Chondrocyte (in vitro differentiated cells): ENCODE measurements at regions not wholly inside any gene's neighbourhood (a gene's known extent, or its start where the extent isn't known, plus 50 kb on each side); places are given as distances from the start of the nearest gene placed in this dataset.

ENCODE experiments used
- DNase-seq: peaks from one replicate; pipeline ENCODE4 v3.0.0; 2021; ENCODE audit warnings: mixed read lengths, low spot score
- H3K27ac Mint-ChIP-seq: one replicate; pipeline ENCODE4 v1.8.0; 2021; ENCODE audit warnings: mild to moderate bottlenecking, moderate library complexity, mixed read lengths; ENCODE audit not compliant: unreplicated experiment
- H3K27me3 Mint-ChIP-seq: 2 replicates; pipeline ENCODE4 v1.8.0; 2021; ENCODE audit warnings: low read depth, mixed read lengths
- H3K36me3 Mint-ChIP-seq: 2 replicates; pipeline ENCODE4 v1.8.0; 2021; ENCODE audit warnings: low read depth, mixed read lengths
- H3K4me1 Mint-ChIP-seq: 2 replicates; pipeline ENCODE4 v1.8.0; 2021; ENCODE audit warnings: low read depth, mild to moderate bottlenecking, mixed read lengths
- H3K4me3 Mint-ChIP-seq: one replicate; pipeline ENCODE4 v1.8.0; 2021; ENCODE audit warnings: mild to moderate bottlenecking, moderate library complexity, mixed read lengths; ENCODE audit not compliant: unreplicated experiment
- H3K9me3 Mint-ChIP-seq: 2 replicates; pipeline ENCODE4 v1.8.0; 2021; ENCODE audit warnings: low read depth, mixed read lengths
- TF ChIP-seq, protein P1 (sequence below): fragments of 200-600 bp; sonication (generic); IDR thresholded peaks from 2 replicates; pipeline ENCODE4 v1.5.0; 2021; ENCODE audit warnings: antibody characterized with exemption, mild to moderate bottlenecking, moderate library complexity

DNA sequence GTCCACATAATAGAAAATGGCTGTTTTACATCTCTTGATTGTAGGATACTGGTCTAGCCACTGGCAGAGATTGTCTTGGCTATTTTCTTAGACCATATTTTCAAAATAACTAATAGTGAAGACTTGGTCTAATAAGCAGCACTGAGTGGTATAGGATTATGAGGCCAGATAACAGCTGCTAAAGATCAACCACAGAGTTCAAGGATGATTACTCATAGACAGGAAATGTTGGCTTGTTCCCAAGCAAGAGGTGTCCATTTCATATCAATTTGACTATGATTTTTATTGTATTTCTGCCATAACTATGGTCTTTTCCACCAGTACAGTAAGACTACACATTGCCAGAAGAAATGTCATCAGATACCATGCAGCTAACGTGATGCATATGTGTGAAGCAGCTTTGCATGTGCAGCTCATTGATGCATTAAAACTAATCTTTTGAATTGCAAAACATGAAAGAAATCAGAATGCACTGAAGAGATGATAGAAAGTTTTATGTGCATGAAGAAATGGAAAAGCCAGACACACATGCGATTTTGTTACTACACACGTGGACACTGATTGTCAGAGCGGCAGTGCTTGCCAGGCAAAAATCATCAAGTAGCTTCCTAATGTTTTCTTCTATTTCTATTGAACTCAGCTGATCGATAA lies 693.3 kb downstream of the CDH11 start:
- Mint-ChIP-seq H3K4me1 (peaks cover 20% of the 10 kb centered on the region), H3K4me3 (no peak overlapping the region), H3K27me3 (no peaks in the 10 kb centered on the region), H3K9me3 (peaks cover 22% of the 10 kb centered on the region), H3K36me3 (peaks cover 16% of the 10 kb centered on the region), H3K27ac (peak overlapping the region; percentile 55)
- no peak for DNase-seq
- TF ChIP-seq, protein P1, sequence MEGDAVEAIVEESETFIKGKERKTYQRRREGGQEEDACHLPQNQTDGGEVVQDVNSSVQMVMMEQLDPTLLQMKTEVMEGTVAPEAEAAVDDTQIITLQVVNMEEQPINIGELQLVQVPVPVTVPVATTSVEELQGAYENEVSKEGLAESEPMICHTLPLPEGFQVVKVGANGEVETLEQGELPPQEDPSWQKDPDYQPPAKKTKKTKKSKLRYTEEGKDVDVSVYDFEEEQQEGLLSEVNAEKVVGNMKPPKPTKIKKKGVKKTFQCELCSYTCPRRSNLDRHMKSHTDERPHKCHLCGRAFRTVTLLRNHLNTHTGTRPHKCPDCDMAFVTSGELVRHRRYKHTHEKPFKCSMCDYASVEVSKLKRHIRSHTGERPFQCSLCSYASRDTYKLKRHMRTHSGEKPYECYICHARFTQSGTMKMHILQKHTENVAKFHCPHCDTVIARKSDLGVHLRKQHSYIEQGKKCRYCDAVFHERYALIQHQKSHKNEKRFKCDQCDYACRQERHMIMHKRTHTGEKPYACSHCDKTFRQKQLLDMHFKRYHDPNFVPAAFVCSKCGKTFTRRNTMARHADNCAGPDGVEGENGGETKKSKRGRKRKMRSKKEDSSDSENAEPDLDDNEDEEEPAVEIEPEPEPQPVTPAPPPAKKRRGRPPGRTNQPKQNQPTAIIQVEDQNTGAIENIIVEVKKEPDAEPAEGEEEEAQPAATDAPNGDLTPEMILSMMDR, result no peak

DNA sequence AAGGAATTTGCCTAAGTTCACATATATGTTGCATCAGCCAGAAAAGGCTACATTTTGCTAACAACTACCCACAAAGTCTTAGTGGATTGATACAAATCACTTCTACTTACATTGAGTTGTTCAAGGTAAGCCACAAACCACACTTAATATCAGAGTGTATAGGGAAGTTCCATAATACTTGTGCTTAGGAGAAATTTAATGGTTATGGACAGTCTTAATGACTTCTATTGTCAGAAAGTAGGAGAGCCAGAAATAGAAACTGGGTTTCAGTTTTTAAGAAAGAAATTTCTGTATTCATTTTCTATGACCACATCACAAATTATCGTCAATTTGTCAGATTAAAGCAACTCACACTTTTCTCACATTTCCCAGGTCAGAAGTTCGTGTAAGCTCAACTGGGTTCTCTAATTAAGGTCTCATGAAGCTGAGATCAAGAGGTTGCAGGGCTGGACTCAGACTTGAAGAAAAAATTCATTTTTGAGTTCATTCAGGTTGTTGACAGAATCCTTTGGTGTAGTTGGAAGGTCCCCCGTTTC lies 695.7 kb downstream of the CDH11 start:
- no peak for DNase-seq
- H3K4me3 Mint-ChIP-seq, result no peak overlapping the region
- no peaks in the 10 kb centered on the region for H3K36me3 Mint-ChIP-seq

DNA sequence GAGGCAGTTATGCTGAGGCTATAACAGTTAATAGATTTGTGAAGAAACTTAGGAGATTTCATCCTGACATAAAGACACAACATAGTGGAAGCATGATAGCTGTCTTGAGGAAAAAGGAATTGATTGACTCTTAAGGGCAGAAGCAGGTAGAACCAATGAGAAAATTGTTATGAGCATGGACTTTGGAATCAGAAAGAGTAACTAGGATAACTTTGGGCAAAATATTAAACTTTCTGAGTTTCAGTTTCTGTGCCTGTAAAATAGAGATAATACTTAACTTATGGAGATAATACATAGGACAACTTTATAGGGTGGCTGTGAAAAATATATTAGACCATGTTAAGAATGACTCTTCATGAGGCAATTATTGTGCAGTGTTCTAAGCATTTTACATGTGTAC lies 696.5 kb downstream of the CDH11 start:
- no peak overlapping the region for H3K4me3 Mint-ChIP-seq
- peaks cover 20% of the 10 kb centered on the region for H3K4me1 Mint-ChIP-seq
- peaks cover 2% of the 10 kb centered on the region for H3K9me3 Mint-ChIP-seq
- H3K36me3 Mint-ChIP-seq, result no peaks in the 10 kb centered on the region
- no peak for DNase-seq
- H3K27me3 Mint-ChIP-seq, result no peaks in the 10 kb centered on the region
- H3K27ac Mint-ChIP-seq, result no peak overlapping the region
- TF ChIP-seq, protein P1, result no peak

More for the DNA sequence above, 695.7 kb downstream of the CDH11 start:
- Mint-ChIP-seq H3K9me3 (peaks cover 2% of the 10 kb centered on the region), H3K4me1 (peaks cover 20% of the 10 kb centered on the region), H3K27ac (no peak overlapping the region), H3K27me3 (no peaks in the 10 kb centered on the region)
- TF ChIP-seq, protein P1, result no peak

DNA sequence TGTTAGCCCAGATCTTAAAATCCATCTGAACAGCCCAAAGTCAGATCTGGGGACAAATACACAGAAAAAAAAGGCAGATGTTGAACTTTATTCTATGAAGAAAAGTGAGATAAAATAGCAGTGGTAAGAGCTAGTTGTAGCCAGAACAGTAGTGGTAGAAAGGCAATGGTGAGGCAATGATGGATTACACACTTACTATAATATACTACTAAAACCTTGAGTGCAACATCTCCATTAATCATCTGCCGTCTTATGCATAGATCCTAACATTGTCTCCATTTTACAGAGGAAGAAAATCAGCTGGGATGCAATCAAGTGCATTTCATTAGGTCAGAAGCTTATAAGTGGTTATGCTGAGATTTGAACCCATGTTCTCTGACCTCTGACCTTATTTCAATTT lies 699.6 kb downstream of the CDH11 start:
- Mint-ChIP-seq H3K4me3 (no peak overlapping the region), H3K27me3 (no peaks in the 10 kb centered on the region), H3K27ac (no peak overlapping the region), H3K4me1 (peaks cover 22% of the 10 kb centered on the region), H3K9me3 (peaks cover 2% of the 10 kb centered on the region), H3K36me3 (no peaks in the 10 kb centered on the region)
- TF ChIP-seq, protein P1, result no peak
- no peak for DNase-seq

DNA sequence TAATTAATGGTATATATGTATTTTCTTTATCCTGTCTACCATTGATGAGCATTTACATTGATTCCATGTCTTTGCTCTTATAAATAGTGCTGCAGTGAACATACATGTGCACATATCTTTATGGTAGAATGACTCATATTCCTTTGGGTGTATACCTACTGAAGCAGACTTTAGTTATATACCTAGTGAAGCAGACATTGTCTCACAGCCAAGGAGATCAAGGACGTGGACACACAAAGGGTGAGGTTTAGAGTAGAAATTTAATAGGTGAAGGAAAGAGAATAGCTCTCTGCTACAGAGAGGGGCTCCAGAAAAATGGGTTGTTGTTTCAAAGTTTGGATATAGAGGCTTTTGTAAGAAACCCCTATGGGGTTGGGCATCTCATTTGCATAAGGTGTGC lies 700.3 kb downstream of the CDH11 start:
- Mint-ChIP-seq H3K36me3 (no peaks in the 10 kb centered on the region), H3K4me1 (peaks cover 29% of the 10 kb centered on the region), H3K27ac (no peak overlapping the region), H3K4me3 (no peak overlapping the region), H3K9me3 (peaks cover 2% of the 10 kb centered on the region), H3K27me3 (no peaks in the 10 kb centered on the region)
- TF ChIP-seq, protein P1, result no peak
- no peak for DNase-seq
